Fibroblast of upper back skin (primary cell): ENCODE measurements at regions not wholly inside any gene's neighbourhood (a gene's known extent, or its start where the extent isn't known, plus 50 kb on each side); places are given as distances from the start of the nearest gene placed in this dataset.
"Not testable (repeated sequence)": the region's sequence is repeated elsewhere in the genome, so short reads cannot be mapped to it uniquely, and the experiment has no call there.

Experiments
- DNase-seq: peaks from one replicate; pipeline ENCODE4 v3.0.0-alpha.2; 2013

DNA sequence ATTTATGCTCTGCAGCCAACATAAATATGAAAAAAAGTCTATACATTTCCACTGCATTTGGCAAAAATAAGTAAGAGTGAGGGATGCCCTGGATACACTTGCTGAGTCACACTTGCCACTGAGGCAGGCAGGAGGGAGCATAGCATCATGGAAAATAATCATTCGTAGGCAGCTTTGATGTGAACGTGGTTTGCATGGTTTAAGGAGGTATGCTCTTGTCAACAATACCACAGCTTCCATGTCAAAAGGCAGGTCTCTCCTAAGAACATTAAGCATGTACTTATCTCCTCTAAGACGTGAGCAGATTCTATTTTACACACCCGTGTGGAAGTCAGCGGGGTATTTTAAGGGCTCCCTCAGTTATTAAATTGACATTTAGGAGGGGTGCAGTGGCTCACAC is 89.2 kb upstream of the WDR11 start:
- no peak for DNase-seq

DNA sequence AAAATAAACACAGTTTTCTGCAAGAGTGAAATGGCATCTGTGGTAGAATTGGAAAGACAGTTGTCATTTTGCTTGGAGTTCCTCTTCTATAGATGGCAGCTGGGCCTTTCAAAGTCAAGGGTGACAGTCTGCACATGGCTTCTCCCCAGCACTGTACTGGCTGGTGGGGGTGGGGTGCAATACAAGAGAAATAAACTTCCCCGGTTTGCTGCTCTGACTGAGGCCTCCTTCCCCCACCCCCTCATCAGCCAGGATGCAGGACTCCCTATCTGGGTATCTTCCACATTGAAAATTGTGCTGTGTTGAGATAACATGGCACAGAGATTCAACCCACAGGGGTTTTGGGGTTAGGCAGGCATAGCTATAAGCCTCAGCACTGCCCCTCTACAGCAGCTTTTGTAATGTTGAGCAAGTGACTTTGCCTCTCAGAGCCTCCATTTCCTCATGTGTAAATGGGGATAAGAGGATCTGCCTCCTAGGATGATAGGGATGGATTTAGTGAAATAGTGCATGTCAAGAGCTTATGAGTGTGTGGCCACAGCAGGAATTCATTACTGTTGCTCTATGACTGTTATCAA is 85.8 kb upstream of the WDR11 start:
- DNase-seq: no peak

DNA sequence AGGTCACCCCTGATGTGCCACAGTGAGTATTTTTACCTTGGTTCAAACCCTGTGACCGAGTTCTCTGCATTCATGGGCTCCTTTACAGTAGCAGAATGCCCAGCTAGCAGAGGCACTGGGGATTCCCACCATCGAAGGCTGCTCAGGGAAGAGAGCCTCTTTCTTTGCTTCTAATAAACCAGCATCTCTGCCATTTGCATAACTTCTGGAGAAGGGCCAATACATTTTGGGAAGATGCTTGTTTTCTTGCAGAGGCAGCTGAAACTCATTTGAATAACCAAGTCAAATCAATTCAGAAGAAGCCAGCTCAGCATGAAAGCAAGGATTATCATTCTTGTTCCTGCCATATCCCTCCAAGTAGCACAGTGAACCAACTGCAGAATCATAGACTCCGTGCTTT is 82.9 kb upstream of the WDR11 start:
- DNase-seq: no peak

DNA sequence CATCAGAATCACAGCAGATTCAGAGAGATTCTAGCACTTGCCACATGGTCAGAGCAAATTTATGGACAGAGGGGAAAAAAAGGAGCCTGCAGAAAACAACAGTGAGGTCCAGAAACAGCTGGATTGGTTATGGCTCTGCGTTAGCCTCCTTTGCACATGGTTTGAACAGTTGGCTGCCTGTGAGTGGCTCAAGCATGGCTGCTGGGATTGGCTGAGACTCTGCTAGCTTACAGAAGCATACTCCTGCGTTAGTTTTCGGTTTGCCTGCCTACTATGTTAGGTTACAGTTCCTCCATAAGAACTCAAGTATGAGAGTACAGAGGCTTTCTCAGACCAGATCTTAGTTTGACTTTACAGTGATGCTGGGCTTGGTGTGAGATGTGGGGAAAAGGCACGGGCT is 80.7 kb upstream of the WDR11 start:
- DNase-seq: no peak

DNA sequence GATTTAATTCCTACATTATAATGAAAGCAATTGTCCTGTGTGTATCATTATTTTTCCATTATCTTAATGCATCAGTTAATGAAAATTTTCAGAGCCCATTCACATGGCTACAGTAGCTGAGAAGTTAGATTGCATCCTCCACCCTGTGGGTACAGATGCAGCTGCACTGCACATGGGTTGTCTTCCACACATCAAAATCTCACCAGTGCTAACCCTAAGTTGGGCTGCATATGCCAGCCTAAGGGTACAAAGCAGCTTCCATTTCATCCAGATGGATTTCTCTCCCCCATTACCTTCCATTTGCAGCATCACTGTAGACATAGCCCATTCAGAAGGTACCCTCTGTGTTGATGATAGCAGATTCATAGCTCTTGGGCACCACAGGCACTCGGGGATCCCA is 74.7 kb upstream of the WDR11 start:
- no peak for DNase-seq

DNA sequence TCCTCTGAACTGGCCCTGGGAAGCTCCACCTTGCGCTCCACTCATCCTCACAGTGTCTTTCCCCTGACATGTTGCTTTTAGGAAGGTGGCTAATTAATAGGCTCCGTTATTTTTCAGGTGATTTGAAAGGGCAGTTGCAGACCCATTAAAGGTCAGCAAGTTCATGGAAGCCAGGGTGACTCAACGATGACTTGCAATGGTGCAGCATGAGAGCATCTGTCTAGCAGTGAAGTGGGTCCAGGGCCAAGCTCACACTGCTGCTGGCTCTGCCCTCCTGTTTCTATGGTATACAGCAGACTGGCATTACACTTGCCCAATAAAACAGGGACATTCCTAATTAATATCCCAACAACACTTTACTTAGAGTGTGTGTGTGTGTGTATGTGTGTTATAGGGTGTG is 68.8 kb upstream of the WDR11 start:
- DNase-seq: no peak

DNA sequence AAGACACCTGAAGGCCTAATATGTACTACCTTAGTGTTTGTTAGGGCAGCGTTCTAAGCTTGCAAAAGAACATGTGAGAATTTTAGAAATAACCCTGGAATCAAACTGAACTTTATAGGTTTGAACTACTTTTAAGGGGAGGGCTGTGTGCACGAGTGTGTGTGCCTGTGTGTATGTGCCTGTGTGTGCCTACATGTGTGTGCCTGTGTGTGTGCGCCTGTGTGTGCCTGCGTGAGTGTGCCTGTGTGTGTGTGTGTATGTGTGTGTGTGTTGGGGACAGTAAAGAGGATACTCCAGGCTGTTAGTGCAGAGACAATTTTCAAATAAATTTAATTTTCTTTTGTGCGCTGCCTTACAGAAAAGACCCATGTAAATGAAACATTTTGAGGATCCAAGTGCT is 68.1 kb upstream of the WDR11 start:
- DNase-seq: no peak

DNA sequence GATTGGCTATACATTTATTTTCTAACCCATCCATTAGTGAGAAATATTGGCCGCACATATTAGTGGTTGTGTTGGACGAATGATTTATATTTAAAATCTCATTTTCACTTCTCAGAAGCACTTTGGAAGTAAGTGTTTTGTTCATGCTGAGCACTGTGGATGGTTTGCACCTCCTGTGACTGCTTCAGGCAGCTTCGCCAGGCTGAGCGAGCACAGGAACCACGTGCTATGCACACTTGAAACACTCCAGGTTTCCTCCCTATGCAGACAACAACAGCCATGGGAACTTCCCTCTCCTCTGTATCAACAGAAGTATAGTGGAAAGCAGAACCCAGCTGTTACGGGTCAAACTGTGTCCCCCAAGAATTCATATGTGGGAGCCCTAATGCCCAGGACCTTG is 67.3 kb upstream of the WDR11 start:
- DNase-seq: no peak

DNA sequence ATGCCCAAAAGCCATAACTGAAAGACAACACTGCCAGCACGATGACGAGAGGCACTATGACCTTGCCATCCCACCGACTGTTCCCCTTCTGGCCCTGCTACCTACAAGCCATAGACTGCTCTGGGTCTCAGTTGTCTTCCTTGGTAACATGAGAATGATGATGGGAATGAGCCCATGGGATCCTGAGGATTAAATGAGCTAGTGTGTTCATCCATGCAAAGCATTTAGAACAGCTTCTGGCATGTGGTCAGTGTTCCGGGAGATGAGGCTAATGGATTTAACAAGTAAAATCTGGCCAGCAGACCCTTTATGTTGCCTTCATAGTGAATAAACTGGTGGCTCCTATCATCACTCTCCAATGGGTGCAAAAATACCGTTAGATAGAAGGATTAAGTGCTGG is 62.4 kb upstream of the WDR11 start:
- DNase-seq: no peak

DNA sequence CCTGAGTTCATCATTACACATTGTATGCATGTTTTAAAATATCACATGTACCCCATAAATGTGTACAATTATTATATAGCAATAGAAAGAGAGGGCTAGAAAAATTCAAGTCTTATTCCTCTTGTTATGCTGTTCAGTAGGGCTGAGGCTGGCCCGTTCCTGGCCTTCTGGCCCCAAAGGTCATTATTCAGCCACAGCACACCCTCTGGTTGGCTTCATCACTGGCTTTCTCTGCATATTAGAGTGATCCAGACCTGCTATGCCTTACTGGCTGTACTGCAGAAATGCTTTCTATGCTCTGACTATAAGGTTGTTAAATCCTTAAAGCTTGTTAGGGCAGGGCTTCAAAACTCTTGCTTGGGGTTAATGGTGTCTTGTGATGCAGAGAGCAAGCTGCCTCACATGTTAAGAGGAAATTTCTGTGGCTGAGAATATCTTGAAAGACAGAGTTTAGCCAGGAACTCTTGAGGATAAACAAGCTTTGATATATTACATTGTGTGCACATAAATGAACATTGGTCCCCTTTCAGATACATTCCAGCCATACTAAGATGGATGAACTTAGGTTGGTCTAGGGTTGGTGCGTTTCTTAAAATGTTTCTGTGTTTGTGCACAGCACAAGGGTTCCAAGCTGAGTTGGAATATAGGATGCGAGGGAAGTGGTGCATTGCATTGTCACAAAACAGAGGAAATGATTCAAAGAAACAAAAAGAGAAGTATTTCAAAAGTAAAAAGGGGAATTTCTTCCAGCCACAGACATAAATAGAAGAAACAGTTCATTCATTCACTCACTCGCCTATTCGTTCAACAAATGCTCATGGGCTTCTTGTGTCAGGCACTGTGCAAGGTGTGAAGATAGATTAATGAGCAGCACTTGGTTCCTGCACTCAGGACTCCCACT is 61.6 kb upstream of the WDR11 start:
- no peak for DNase-seq

DNA sequence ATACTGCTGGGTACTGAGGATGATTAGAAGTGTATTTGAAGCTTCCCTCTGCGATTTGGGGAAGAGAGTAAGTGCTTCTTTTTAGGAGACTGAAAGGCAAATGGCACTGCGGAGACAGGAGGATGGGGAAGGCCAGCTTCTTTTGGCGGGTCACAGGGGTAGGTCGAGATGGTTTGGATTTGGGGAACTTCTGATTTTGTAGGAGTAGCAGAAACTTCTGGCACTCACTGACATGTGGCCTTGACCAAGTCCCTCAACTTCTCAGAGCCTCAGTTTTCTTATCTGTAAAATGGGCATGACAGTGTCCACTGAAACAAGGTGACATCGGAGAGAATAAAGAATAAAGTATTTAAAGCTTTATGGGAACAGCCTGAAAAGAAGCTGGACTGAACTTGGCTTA is 59.8 kb upstream of the WDR11 start:
- no peak for DNase-seq

DNA sequence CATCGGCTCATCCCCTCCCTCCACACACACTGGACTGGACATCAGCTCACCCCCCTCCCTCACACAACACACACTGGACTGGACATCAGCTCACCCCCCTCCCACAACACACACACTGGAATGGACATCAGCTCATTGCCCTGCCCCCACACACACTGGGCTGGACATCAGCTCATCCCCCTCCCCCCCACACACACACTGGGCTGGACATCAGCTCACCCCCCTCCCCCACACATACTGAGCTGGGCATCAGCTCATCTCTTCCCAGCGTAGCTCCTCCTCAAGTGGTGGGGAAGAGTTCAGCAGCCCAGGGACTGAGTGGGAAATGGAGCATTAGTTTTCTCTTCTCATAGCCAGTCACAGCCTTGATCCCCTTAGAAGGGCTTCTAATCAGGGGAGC is 58.1 kb upstream of the WDR11 start:
- DNase-seq: no peak

DNA sequence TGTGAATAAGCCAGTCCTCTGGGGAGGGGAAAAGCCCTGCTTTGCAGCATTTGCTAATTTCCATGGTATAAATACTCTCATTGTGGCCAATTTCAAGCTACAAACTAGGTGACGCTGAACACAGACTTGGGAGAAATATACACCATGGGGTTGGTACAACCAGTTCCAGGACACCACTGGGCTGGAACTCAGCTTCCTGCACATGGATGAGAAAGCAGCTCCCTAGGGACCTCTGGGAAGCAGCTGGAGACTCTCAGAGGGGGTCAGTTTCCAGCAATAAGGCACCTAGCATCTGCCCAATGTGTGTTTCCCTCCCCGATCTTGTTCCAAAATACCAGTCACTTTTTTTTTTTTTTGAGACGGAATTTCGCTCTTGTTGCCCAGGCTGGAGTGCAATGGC is 56.8 kb upstream of the WDR11 start:
- DNase-seq: no peak

DNA sequence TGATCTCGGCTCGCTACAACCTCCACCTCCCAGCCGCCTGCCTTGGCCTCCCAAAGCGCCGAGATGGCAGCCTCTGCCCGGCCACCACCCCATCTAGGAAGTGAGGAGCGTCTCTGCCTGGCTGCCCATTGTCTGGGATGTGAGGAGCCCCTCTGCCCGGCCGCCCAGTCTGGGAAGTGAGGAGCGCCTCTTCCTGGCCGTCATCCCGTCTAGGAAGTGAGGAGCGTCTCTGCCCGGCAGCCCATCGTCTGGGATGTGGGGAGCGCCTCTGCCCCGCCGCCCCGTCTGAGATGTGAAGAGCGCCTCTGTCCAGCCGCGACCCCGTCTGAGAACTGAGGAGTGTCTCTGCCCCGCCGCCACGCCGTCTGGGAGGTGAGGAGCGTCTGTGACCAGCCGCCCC is 52.9 kb upstream of the WDR11 start:
- not testable (repeated sequence) for DNase-seq

DNA sequence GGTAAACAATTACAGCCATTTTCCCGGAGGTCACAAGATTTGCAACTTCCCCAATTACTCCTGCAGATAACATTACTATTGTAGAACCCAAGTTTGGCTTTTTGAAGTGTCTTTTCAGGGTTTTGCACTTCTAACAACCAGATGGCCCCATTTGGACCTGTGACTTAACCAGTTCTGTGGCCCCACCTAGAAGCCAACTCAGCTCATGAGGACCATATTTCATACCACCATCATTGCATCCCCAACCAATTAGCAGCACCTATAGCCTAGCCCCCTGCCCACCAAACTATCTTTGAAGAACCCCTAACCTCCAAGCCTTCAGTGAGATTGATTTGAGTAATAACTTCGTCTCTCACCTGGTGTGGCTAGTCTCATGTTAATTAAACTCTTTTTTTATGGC is 51.3 kb upstream of the WDR11 start:
- no peak for DNase-seq

DNA sequence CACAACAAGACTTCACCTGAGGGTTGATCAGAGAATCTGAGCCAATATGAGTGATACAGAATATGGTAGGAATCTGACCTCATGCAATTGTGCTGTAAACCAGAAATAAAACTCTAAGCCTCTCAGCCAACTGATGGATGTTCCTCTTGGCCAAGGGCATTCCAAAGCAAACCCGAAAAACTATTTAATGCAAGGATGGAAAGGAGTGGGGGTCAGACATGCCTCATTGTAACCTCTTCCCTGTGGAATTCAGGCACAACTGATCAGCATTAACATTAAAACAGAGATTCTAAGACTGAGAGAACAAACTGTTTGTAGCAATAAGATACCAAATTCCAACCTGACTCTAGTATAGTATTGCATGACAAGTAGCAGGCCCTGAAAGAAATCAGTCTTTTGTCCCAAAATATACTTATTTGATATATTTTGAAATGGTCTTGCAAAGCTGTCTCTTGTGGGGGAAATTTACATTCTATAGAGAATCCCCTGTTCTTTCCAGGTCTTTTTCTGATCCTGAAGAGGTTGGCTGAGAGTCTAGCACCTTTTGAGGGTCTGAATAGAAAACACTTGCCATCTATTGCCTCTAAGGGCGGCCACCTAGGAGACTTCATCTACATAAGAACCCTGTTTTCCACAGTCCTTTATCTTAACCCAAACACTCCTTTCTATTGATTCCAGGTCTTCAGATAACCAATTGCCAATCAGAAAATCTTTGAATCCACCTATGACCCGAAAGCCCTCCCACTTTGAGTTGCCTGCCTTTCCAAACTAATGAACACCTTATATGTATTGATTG is 50.4 kb upstream of the WDR11 start:
- DNase-seq: no peak
